Activated naive CD4-positive, alpha-beta T cell treated with anti-CD3 and anti-CD28 coated beads, Interleukin-2, amount 50 U/mL, for 24 hours (primary cell): ENCODE measurements at regions not wholly inside any gene's neighbourhood (a gene's known extent, or its start where the extent isn't known, plus 50 kb on each side); places are given as distances from the start of the nearest gene placed in this dataset.
"Not testable (repeated sequence)": the region's sequence is repeated elsewhere in the genome, so short reads cannot be mapped to it uniquely, and the experiment has no call there.

Experiments
- H3K27ac Mint-ChIP-seq: one replicate; pipeline ENCODE4 v1.8.0; 2021; ENCODE audit warnings: mild to moderate bottlenecking, mixed read lengths
- H3K27me3 Mint-ChIP-seq: one replicate; pipeline ENCODE4 v1.8.0; 2021; ENCODE audit warnings: mixed read lengths
- H3K36me3 Mint-ChIP-seq: one replicate; pipeline ENCODE4 v1.8.0; 2021; ENCODE audit warnings: mixed read lengths
- H3K4me1 Mint-ChIP-seq: one replicate; pipeline ENCODE4 v1.8.0; 2021; ENCODE audit warnings: mixed read lengths
- H3K4me3 Mint-ChIP-seq: one replicate; pipeline ENCODE4 v1.8.0; 2021; ENCODE audit warnings: mild to moderate bottlenecking, mixed read lengths
- H3K9me3 Mint-ChIP-seq: one replicate; pipeline ENCODE4 v1.8.0; 2021; ENCODE audit warnings: mixed read lengths

GRCh38 chr13:97875218-97875617 lies 78.3 kb upstream of the IPO5 start:
- Mint-ChIP-seq H3K36me3 (no peaks in the 10 kb centered on the region), H3K27me3 (peaks cover 13% of the 10 kb centered on the region), H3K27ac (no peak overlapping the region), H3K9me3 (no peaks in the 10 kb centered on the region), H3K4me3 (no peak overlapping the region), H3K4me1 (no peaks in the 10 kb centered on the region)

GRCh38 chr13:97875911-97876310 lies 77.6 kb upstream of the IPO5 start:
- H3K27ac Mint-ChIP-seq: no peak overlapping the region
- H3K9me3 Mint-ChIP-seq: no peaks in the 10 kb centered on the region
- no peaks in the 10 kb centered on the region for H3K4me1 Mint-ChIP-seq
- no peaks in the 10 kb centered on the region for H3K36me3 Mint-ChIP-seq
- peaks cover 16% of the 10 kb centered on the region for H3K27me3 Mint-ChIP-seq
- no peak overlapping the region for H3K4me3 Mint-ChIP-seq

- Mint-ChIP-seq H3K27ac (no peak overlapping the region), H3K36me3 (no peaks in the 10 kb centered on the region), H3K9me3 (no peaks in the 10 kb centered on the region), H3K4me1 (no peaks in the 10 kb centered on the region), H3K27me3 (peaks cover 23% of the 10 kb centered on the region), H3K4me3 (no peak overlapping the region)
Measured at GRCh38 chr13:97878431-97879375, 74.8 kb upstream of the IPO5 start.

- H3K36me3 Mint-ChIP-seq: no peaks in the 10 kb centered on the region
- peaks cover 23% of the 10 kb centered on the region for H3K27me3 Mint-ChIP-seq
- no peak overlapping the region for H3K27ac Mint-ChIP-seq
- H3K9me3 Mint-ChIP-seq: no peaks in the 10 kb centered on the region
- H3K4me3 Mint-ChIP-seq: no peak overlapping the region
- no peaks in the 10 kb centered on the region for H3K4me1 Mint-ChIP-seq
Measured at GRCh38 chr13:97879646-97880310, 73.7 kb upstream of the IPO5 start.

GRCh38 chr13:97880311-97880675 lies 73.2 kb upstream of the IPO5 start:
- H3K27ac Mint-ChIP-seq: no peak overlapping the region
- peaks cover 19% of the 10 kb centered on the region for H3K27me3 Mint-ChIP-seq
- H3K9me3 Mint-ChIP-seq: no peaks in the 10 kb centered on the region
- H3K4me3 Mint-ChIP-seq: no peak overlapping the region
- H3K4me1 Mint-ChIP-seq: no peaks in the 10 kb centered on the region
- no peaks in the 10 kb centered on the region for H3K36me3 Mint-ChIP-seq

GRCh38 chr13:97881556-97881955 lies 71.9 kb upstream of the IPO5 start:
- no peaks in the 10 kb centered on the region for H3K36me3 Mint-ChIP-seq

GRCh38 chr13:97883396-97883795 lies 70.1 kb upstream of the IPO5 start:
- Mint-ChIP-seq H3K4me1 (no peaks in the 10 kb centered on the region), H3K27ac (no peak overlapping the region), H3K36me3 (no peaks in the 10 kb centered on the region), H3K27me3 (peaks cover 13% of the 10 kb centered on the region), H3K4me3 (no peak overlapping the region), H3K9me3 (no peaks in the 10 kb centered on the region)

More at GRCh38 chr13:97881556-97881955, 71.9 kb upstream of the IPO5 start:
- no peak overlapping the region for H3K4me3 Mint-ChIP-seq
- H3K27ac Mint-ChIP-seq: no peak overlapping the region
- H3K4me1 Mint-ChIP-seq: no peaks in the 10 kb centered on the region
- peaks cover 15% of the 10 kb centered on the region for H3K27me3 Mint-ChIP-seq
- H3K9me3 Mint-ChIP-seq: no peaks in the 10 kb centered on the region

- Mint-ChIP-seq H3K4me1 (no peaks in the 10 kb centered on the region), H3K27me3 (peaks cover 16% of the 10 kb centered on the region), H3K36me3 (no peaks in the 10 kb centered on the region), H3K27ac (no peak overlapping the region), H3K4me3 (no peak overlapping the region), H3K9me3 (no peaks in the 10 kb centered on the region)
Measured at GRCh38 chr13:97884707-97885468, 68.6 kb upstream of the IPO5 start.

- H3K36me3 Mint-ChIP-seq: no peaks in the 10 kb centered on the region
Measured at GRCh38 chr13:97885641-97886040, 67.8 kb upstream of the IPO5 start.

GRCh38 chr13:97889803-97890202 lies 63.7 kb upstream of the IPO5 start:
- Mint-ChIP-seq H3K4me1 (no peaks in the 10 kb centered on the region), H3K9me3 (no peaks in the 10 kb centered on the region), H3K27me3 (peaks cover 11% of the 10 kb centered on the region), H3K27ac (no peak overlapping the region), H3K4me3 (no peak overlapping the region), H3K36me3 (no peaks in the 10 kb centered on the region)

More at GRCh38 chr13:97885641-97886040, 67.8 kb upstream of the IPO5 start:
- Mint-ChIP-seq H3K27me3 (peaks cover 15% of the 10 kb centered on the region), H3K27ac (no peak overlapping the region), H3K9me3 (no peaks in the 10 kb centered on the region), H3K4me1 (no peaks in the 10 kb centered on the region), H3K4me3 (no peak overlapping the region)

GRCh38 chr13:97890573-97890972 lies 62.9 kb upstream of the IPO5 start:
- H3K36me3 Mint-ChIP-seq: no peaks in the 10 kb centered on the region
- H3K4me1 Mint-ChIP-seq: no peaks in the 10 kb centered on the region
- H3K4me3 Mint-ChIP-seq: no peak overlapping the region
- no peak overlapping the region for H3K27ac Mint-ChIP-seq
- no peaks in the 10 kb centered on the region for H3K9me3 Mint-ChIP-seq
- H3K27me3 Mint-ChIP-seq: peaks cover 11% of the 10 kb centered on the region

- not testable (repeated sequence) for H3K9me3 Mint-ChIP-seq, H3K4me1 Mint-ChIP-seq, H3K36me3 Mint-ChIP-seq, H3K27ac Mint-ChIP-seq, H3K4me3 Mint-ChIP-seq
- peaks cover 11% of the 10 kb centered on the region for H3K27me3 Mint-ChIP-seq
Measured at GRCh38 chr13:97891964-97892363, 61.5 kb upstream of the IPO5 start.

GRCh38 chr13:97892717-97893116 lies 60.8 kb upstream of the IPO5 start:
- Mint-ChIP-seq H3K9me3 (no peaks in the 10 kb centered on the region), H3K4me1 (no peaks in the 10 kb centered on the region), H3K27me3 (peaks cover 15% of the 10 kb centered on the region), H3K36me3 (no peaks in the 10 kb centered on the region), H3K27ac (no peak overlapping the region), H3K4me3 (no peak overlapping the region)

GRCh38 chr13:97895383-97895782 lies 58.1 kb upstream of the IPO5 start:
- no peak overlapping the region for H3K4me3 Mint-ChIP-seq
- H3K36me3 Mint-ChIP-seq: no peaks in the 10 kb centered on the region
- no peaks in the 10 kb centered on the region for H3K4me1 Mint-ChIP-seq
- no peaks in the 10 kb centered on the region for H3K9me3 Mint-ChIP-seq
- H3K27me3 Mint-ChIP-seq: peaks cover 16% of the 10 kb centered on the region
- H3K27ac Mint-ChIP-seq: no peak overlapping the region

GRCh38 chr13:97896446-97896845 lies 57.0 kb upstream of the IPO5 start:
- Mint-ChIP-seq H3K4me3 (no peak overlapping the region), H3K27ac (no peak overlapping the region)

GRCh38 chr13:97901716-97902115 lies 51.8 kb upstream of the IPO5 start:
- Mint-ChIP-seq H3K27ac (no peak overlapping the region), H3K36me3 (no peaks in the 10 kb centered on the region), H3K27me3 (peaks cover 16% of the 10 kb centered on the region), H3K9me3 (peaks cover 4% of the 10 kb centered on the region), H3K4me3 (no peak overlapping the region), H3K4me1 (no peaks in the 10 kb centered on the region)

More at GRCh38 chr13:97896446-97896845, 57.0 kb upstream of the IPO5 start:
- Mint-ChIP-seq H3K27me3 (peaks cover 16% of the 10 kb centered on the region), H3K4me1 (no peaks in the 10 kb centered on the region), H3K36me3 (no peaks in the 10 kb centered on the region), H3K9me3 (no peaks in the 10 kb centered on the region)
